ENCODE measurements at regions not wholly inside any gene's neighbourhood (a gene's known extent, or its start where the extent isn't known, plus 50 kb on each side); places are given as distances from the start of the nearest gene placed in this dataset.

DNA sequence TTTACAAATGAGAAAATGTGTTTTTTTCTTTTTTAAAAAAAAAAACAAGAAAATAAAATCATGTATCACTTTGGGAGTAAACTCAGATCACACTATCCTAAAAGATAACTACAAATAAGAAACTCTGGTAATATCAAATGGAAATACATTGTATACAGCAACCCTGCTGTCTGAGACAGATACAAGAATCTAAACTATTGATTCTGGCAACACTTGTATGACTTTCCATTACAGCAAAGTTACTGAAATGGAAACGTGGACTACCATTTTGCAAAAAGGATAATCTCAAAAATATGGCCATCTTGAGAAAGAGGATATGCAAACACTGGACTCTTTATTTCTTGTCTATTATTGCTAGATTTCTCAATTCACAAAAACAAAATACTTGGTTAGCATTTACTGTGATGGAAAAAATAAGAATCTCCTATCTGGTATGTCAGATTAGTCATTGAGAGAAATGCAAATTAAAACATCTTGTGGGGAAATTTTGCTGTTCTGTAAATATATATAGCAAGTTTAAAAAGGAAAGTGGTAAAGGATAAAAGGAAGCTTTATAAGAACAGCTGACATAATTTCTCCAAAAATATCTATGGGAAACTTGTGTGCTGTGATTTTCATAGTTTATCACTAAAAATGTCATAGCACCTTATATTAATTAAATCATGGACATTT, 112.9 kb upstream of the FER start (continued):
- TF ChIP-seq, protein P1, sequence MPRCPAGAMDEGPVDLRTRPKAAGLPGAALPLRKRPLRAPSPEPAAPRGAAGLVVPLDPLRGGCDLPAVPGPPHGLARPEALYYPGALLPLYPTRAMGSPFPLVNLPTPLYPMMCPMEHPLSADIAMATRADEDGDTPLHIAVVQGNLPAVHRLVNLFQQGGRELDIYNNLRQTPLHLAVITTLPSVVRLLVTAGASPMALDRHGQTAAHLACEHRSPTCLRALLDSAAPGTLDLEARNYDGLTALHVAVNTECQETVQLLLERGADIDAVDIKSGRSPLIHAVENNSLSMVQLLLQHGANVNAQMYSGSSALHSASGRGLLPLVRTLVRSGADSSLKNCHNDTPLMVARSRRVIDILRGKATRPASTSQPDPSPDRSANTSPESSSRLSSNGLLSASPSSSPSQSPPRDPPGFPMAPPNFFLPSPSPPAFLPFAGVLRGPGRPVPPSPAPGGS (IDR thresholded peaks at IDR 0.05; ENCODE audit: borderline replicate concordance, insufficient read depth, low read depth, low read length, poor library complexity, severe bottlenecking) = no peak
- no peak for TF ChIP-seq EZH2 (IDR thresholded peaks at IDR 0.05; ENCODE audit: borderline replicate concordance, control insufficient read depth, low read depth, low read length)
- TF ChIP-seq, protein P2, sequence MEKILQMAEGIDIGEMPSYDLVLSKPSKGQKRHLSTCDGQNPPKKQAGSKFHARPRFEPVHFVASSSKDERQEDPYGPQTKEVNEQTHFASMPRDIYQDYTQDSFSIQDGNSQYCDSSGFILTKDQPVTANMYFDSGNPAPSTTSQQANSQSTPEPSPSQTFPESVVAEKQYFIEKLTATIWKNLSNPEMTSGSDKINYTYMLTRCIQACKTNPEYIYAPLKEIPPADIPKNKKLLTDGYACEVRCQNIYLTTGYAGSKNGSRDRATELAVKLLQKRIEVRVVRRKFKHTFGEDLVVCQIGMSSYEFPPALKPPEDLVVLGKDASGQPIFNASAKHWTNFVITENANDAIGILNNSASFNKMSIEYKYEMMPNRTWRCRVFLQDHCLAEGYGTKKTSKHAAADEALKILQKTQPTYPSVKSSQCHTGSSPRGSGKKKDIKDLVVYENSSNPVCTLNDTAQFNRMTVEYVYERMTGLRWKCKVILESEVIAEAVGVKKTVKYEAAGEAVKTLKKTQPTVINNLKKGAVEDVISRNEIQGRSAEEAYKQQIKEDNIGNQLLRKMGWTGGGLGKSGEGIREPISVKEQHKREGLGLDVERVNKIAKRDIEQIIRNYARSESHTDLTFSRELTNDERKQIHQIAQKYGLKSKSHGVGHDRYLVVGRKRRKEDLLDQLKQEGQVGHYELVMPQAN (conservative IDR thresholded peaks at IDR 0.05) = no peak
- TF ChIP-seq, protein P3, sequence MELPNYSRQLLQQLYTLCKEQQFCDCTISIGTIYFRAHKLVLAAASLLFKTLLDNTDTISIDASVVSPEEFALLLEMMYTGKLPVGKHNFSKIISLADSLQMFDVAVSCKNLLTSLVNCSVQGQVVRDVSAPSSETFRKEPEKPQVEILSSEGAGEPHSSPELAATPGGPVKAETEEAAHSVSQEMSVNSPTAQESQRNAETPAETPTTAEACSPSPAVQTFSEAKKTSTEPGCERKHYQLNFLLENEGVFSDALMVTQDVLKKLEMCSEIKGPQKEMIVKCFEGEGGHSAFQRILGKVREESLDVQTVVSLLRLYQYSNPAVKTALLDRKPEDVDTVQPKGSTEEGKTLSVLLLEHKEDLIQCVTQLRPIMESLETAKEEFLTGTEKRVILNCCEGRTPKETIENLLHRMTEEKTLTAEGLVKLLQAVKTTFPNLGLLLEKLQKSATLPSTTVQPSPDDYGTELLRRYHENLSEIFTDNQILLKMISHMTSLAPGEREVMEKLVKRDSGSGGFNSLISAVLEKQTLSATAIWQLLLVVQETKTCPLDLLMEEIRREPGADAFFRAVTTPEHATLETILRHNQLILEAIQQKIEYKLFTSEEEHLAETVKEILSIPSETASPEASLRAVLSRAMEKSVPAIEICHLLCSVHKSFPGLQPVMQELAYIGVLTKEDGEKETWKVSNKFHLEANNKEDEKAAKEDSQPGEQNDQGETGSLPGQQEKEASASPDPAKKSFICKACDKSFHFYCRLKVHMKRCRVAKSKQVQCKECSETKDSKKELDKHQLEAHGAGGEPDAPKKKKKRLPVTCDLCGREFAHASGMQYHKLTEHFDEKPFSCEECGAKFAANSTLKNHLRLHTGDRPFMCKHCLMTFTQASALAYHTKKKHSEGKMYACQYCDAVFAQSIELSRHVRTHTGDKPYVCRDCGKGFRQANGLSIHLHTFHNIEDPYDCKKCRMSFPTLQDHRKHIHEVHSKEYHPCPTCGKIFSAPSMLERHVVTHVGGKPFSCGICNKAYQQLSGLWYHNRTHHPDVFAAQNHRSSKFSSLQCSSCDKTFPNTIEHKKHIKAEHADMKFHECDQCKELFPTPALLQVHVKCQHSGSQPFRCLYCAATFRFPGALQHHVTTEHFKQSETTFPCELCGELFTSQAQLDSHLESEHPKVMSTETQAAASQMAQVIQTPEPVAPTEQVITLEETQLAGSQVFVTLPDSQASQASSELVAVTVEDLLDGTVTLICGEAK (IDR thresholded peaks at IDR 0.05; ENCODE audit: borderline replicate concordance) = no peak
- no peak for TF ChIP-seq ZNF622 (IDR thresholded peaks at IDR 0.05)
- no peak for TF ChIP-seq DPF2 (IDR thresholded peaks at IDR 0.05)
- no peak for TF ChIP-seq ZNF207 (IDR thresholded peaks at IDR 0.05; ENCODE audit: borderline replicate concordance)
- no peak for TF ChIP-seq NR2C2 (IDR thresholded peaks at IDR 0.05; ENCODE audit: borderline replicate concordance, control insufficient read depth, insufficient read length, low read depth)
- TF ChIP-seq, protein P4, sequence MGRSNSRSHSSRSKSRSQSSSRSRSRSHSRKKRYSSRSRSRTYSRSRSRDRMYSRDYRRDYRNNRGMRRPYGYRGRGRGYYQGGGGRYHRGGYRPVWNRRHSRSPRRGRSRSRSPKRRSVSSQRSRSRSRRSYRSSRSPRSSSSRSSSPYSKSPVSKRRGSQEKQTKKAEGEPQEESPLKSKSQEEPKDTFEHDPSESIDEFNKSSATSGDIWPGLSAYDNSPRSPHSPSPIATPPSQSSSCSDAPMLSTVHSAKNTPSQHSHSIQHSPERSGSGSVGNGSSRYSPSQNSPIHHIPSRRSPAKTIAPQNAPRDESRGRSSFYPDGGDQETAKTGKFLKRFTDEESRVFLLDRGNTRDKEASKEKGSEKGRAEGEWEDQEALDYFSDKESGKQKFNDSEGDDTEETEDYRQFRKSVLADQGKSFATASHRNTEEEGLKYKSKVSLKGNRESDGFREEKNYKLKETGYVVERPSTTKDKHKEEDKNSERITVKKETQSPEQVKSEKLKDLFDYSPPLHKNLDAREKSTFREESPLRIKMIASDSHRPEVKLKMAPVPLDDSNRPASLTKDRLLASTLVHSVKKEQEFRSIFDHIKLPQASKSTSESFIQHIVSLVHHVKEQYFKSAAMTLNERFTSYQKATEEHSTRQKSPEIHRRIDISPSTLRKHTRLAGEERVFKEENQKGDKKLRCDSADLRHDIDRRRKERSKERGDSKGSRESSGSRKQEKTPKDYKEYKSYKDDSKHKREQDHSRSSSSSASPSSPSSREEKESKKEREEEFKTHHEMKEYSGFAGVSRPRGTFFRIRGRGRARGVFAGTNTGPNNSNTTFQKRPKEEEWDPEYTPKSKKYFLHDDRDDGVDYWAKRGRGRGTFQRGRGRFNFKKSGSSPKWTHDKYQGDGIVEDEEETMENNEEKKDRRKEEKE (IDR thresholded peaks at IDR 0.05) = no peak
- TF ChIP-seq CEBPB (IDR thresholded peaks at IDR 0.05; ENCODE audit: borderline replicate concordance in 1 of 2, low read depth in 2 of 2, low read length in 2 of 2) = peak in 1 of 2 experiments; percentile 62; a peak in 1 of 4 replicates
- TF ChIP-seq, protein P5, sequence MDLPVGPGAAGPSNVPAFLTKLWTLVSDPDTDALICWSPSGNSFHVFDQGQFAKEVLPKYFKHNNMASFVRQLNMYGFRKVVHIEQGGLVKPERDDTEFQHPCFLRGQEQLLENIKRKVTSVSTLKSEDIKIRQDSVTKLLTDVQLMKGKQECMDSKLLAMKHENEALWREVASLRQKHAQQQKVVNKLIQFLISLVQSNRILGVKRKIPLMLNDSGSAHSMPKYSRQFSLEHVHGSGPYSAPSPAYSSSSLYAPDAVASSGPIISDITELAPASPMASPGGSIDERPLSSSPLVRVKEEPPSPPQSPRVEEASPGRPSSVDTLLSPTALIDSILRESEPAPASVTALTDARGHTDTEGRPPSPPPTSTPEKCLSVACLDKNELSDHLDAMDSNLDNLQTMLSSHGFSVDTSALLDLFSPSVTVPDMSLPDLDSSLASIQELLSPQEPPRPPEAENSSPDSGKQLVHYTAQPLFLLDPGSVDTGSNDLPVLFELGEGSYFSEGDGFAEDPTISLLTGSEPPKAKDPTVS (IDR thresholded peaks at IDR 0.05; ENCODE audit: low read depth, low read length) = no peak
- TF ChIP-seq TCF3 (IDR thresholded peaks at IDR 0.05; ENCODE audit: borderline replicate concordance, insufficient read depth, low read depth, low read length) = no peak
- TF ChIP-seq CHD4 (IDR thresholded peaks at IDR 0.05) = no peak
- TF ChIP-seq NR2C1 (IDR thresholded peaks at IDR 0.05) = no peak
- TF ChIP-seq LARP7 (IDR thresholded peaks at IDR 0.05) = no peak
- TF ChIP-seq PML (IDR thresholded peaks at IDR 0.05; ENCODE audit: low read length) = no peak
- no peak for TF ChIP-seq MYB (IDR thresholded peaks at IDR 0.05; ENCODE audit: borderline replicate concordance, low read depth, low read length)
- no peak for TF ChIP-seq NFYA (IDR thresholded peaks at IDR 0.05; ENCODE audit: borderline replicate concordance, low read depth, low read length)

Data from GM12878 (cell line).